ENCODE measurements at regions not wholly inside any gene's neighbourhood (a gene's known extent, or its start where the extent isn't known, plus 50 kb on each side); places are given as distances from the start of the nearest gene placed in this dataset.

GRCh38 chr2:82986899-82987298 is 1472.2 kb downstream of the SUCLG1 start:
- ChIA-PET CTCF (no interaction called here), POLR2A (no interaction called here)
- no peaks in the 10 kb centered on the region for H3K36me3 Mint-ChIP-seq (ENCODE audit: low read depth)
- DNase-seq: no peak
- TF ChIP-seq CTCF (IDR thresholded peaks at IDR 0.05): no peak
- ATAC-seq: no peak
- no peaks in the 10 kb centered on the region for H3K4me1 Mint-ChIP-seq (ENCODE audit: low read depth)
- intact Hi-C loops (cut with micrococcal nuclease): no loop called here
- peaks cover 20% of the 10 kb centered on the region for H3K9me3 Mint-ChIP-seq
- no peak overlapping the region for H3K27ac Mint-ChIP-seq
- no peaks in the 10 kb centered on the region for H3K27me3 Mint-ChIP-seq
- no peak overlapping the region for H3K4me3 Mint-ChIP-seq

- TF ChIP-seq CTCF (IDR thresholded peaks at IDR 0.05): no peak
- no peaks in the 10 kb centered on the region for H3K4me1 Mint-ChIP-seq (ENCODE audit: low read depth)
- peaks cover 17% of the 10 kb centered on the region for H3K9me3 Mint-ChIP-seq
- intact Hi-C loops (cut with micrococcal nuclease): no loop called here
- DNase-seq (no peak), ATAC-seq (no peak)
- H3K27ac Mint-ChIP-seq: no peak overlapping the region
- no peak overlapping the region for H3K4me3 Mint-ChIP-seq
- no peaks in the 10 kb centered on the region for H3K36me3 Mint-ChIP-seq (ENCODE audit: low read depth)
- ChIA-PET POLR2A (no interaction called here), CTCF (no interaction called here)
- H3K27me3 Mint-ChIP-seq: no peaks in the 10 kb centered on the region
These were observed 1473.4 kb downstream of the SUCLG1 start for GRCh38 chr2:82985572-82986197.

GRCh38 chr2:82968358-82968757 is 1490.7 kb downstream of the SUCLG1 start:
- Mint-ChIP-seq H3K36me3 (ENCODE audit: low read depth) (no peaks in the 10 kb centered on the region), H3K27me3 (no peaks in the 10 kb centered on the region), H3K4me1 (ENCODE audit: low read depth) (no peaks in the 10 kb centered on the region), H3K27ac (no peak overlapping the region), H3K9me3 (peaks cover 4% of the 10 kb centered on the region), H3K4me3 (no peak overlapping the region)
- no peak for ATAC-seq
- DNase-seq: no peak
- ChIA-PET CTCF (no interaction called here), POLR2A (no interaction called here)
- no peak for TF ChIP-seq CTCF (IDR thresholded peaks at IDR 0.05)
- intact Hi-C loops (cut with micrococcal nuclease): no loop called here

- DNase-seq: no peak
- H3K9me3 Mint-ChIP-seq: peaks cover 4% of the 10 kb centered on the region
- H3K4me1 Mint-ChIP-seq (ENCODE audit: low read depth): no peaks in the 10 kb centered on the region
- no peak overlapping the region for H3K27ac Mint-ChIP-seq
- no peak for TF ChIP-seq CTCF (IDR thresholded peaks at IDR 0.05)
- no peaks in the 10 kb centered on the region for H3K27me3 Mint-ChIP-seq
- ChIA-PET CTCF (no interaction called here), POLR2A (no interaction called here)
- H3K36me3 Mint-ChIP-seq (ENCODE audit: low read depth): no peaks in the 10 kb centered on the region
- intact Hi-C loops (cut with micrococcal nuclease): no loop called here
- no peak overlapping the region for H3K4me3 Mint-ChIP-seq
- no peak for ATAC-seq
These were observed 1494.7 kb downstream of the SUCLG1 start for GRCh38 chr2:82964341-82964740.

- Mint-ChIP-seq H3K27ac (no peak overlapping the region), H3K27me3 (no peaks in the 10 kb centered on the region)
These were observed 1499.4 kb downstream of the SUCLG1 start for GRCh38 chr2:82959727-82960126.

More at GRCh38 chr2:82959727-82960126, 1499.4 kb downstream of the SUCLG1 start:
- ChIA-PET CTCF (no interaction called here), POLR2A (no interaction called here)
- Mint-ChIP-seq H3K4me3 (no peak overlapping the region), H3K9me3 (peaks cover 4% of the 10 kb centered on the region), H3K36me3 (ENCODE audit: low read depth) (no peaks in the 10 kb centered on the region), H3K4me1 (ENCODE audit: low read depth) (no peaks in the 10 kb centered on the region)
- DNase-seq: no peak
- intact Hi-C loops (cut with micrococcal nuclease): no loop called here
- no peak for ATAC-seq
- TF ChIP-seq CTCF (IDR thresholded peaks at IDR 0.05): no peak

Data from activated CD8-positive, alpha-beta T cell treated with anti-CD3 and anti-CD28 coated beads for 36 hours (primary cell).